ENCODE measurements at regions not wholly inside any gene's neighbourhood (a gene's known extent, or its start where the extent isn't known, plus 50 kb on each side); places are given as distances from the start of the nearest gene placed in this dataset.

- peak in 1 of 2 experiments; percentile 42 for DNase-seq
These were observed 198.5 kb upstream of the FMN2 start for GRCh38 chr1:239893127-239893731.

GRCh38 chr1:239896569-239896968 is 195.1 kb upstream of the FMN2 start:
- no peak for DNase-seq

- DNase-seq = no peak
These were observed 194.7 kb upstream of the FMN2 start for GRCh38 chr1:239896980-239897379.

GRCh38 chr1:239897458-239897857 is 194.2 kb upstream of the FMN2 start:
- no peak for DNase-seq

GRCh38 chr1:239898062-239898730 is 193.5 kb upstream of the FMN2 start:
- DNase-seq = peak; percentile 86 to 87

- no peak for DNase-seq
These were observed 191.9 kb upstream of the FMN2 start for GRCh38 chr1:239899747-239900146.

GRCh38 chr1:239906394-239906793 is 185.3 kb upstream of the FMN2 start:
- no peak for DNase-seq

- no peak for DNase-seq
These were observed 181.8 kb upstream of the FMN2 start for GRCh38 chr1:239909898-239910297.

- no peak for DNase-seq
These were observed 179.2 kb upstream of the FMN2 start for GRCh38 chr1:239912471-239912870.

GRCh38 chr1:239913141-239913585 is 178.5 kb upstream of the FMN2 start:
- no peak for DNase-seq

- DNase-seq = no peak
These were observed 176.9 kb upstream of the FMN2 start for GRCh38 chr1:239914751-239915231.

- no peak for DNase-seq
These were observed 173.0 kb upstream of the FMN2 start for GRCh38 chr1:239918634-239919033.

- no peak for DNase-seq
These were observed 171.5 kb upstream of the FMN2 start for GRCh38 chr1:239920214-239920613.

- no peak for DNase-seq
These were observed 168.7 kb upstream of the FMN2 start for GRCh38 chr1:239922778-239923522.

- no peak for DNase-seq
These were observed 166.8 kb upstream of the FMN2 start for GRCh38 chr1:239924741-239925350.

- DNase-seq = no peak
These were observed 165.5 kb upstream of the FMN2 start for GRCh38 chr1:239926184-239926583.

GRCh38 chr1:239929317-239929716 is 162.4 kb upstream of the FMN2 start:
- DNase-seq = no peak

GRCh38 chr1:239930686-239931262 is 160.9 kb upstream of the FMN2 start:
- DNase-seq = no peak

- no peak for DNase-seq
These were observed 160.3 kb upstream of the FMN2 start for GRCh38 chr1:239931341-239931740.

- no peak for DNase-seq
These were observed 152.1 kb upstream of the FMN2 start for GRCh38 chr1:239939602-239940001.

GRCh38 chr1:239943761-239944160 is 147.9 kb upstream of the FMN2 start:
- DNase-seq = no peak

GRCh38 chr1:239944666-239945065 is 147.0 kb upstream of the FMN2 start:
- DNase-seq = no peak

- no peak for DNase-seq
These were observed 143.9 kb upstream of the FMN2 start for GRCh38 chr1:239947801-239948200.

Measured in NCI-H2081 (cell line).